Activated CD8-positive, alpha-beta memory T cell treated with anti-CD3 and anti-CD28 coated beads, Interleukin-2, amount 10 ng/mL, durations not matched to agents 7 days and 5 days (primary cell): ENCODE measurements at regions not wholly inside any gene's neighbourhood (a gene's known extent, or its start where the extent isn't known, plus 50 kb on each side); places are given as distances from the start of the nearest gene placed in this dataset.
"Not testable (repeated sequence)": the region's sequence is repeated elsewhere in the genome, so short reads cannot be mapped to it uniquely, and the experiment has no call there.

Source experiments
- ATAC-seq: fragments of 150-1000 bp; cut with Tn5 transposase; one replicate; pipeline ENCODE4 v1.10.0; 2021; ENCODE audit warnings: moderate library complexity
- CTCF ChIA-PET: fragments of 350-600 bp; sonication (Branson Sonifier 250); formaldehyde crosslinking; loops from one replicate; lab custom pipeline; 2021; ENCODE audit warnings: antibody characterized with exemption; lab: Charles Lee
- DNase-seq: peaks from one replicate; pipeline ENCODE4 v3.0.0-alpha.2; 2020
- H3K27ac Mint-ChIP-seq: one replicate; pipeline ENCODE4 v1.8.0; 2021; ENCODE audit warnings: mild to moderate bottlenecking, mixed read lengths
- H3K27me3 Mint-ChIP-seq: one replicate; pipeline ENCODE4 v1.8.0; 2021; ENCODE audit warnings: mixed read lengths
- H3K36me3 Mint-ChIP-seq: one replicate; pipeline ENCODE4 v1.8.0; 2021; ENCODE audit warnings: mild to moderate bottlenecking, mixed read lengths
- H3K4me1 Mint-ChIP-seq: one replicate; pipeline ENCODE4 v1.8.0; 2021; ENCODE audit warnings: mixed read lengths
- H3K4me3 Mint-ChIP-seq: one replicate; pipeline ENCODE4 v1.8.0; 2021; ENCODE audit warnings: mild to moderate bottlenecking, moderate library complexity, mixed read lengths
- H3K9me3 Mint-ChIP-seq: one replicate; pipeline ENCODE4 v1.8.0; 2022; ENCODE audit warnings: low read depth, mixed read lengths

DNA sequence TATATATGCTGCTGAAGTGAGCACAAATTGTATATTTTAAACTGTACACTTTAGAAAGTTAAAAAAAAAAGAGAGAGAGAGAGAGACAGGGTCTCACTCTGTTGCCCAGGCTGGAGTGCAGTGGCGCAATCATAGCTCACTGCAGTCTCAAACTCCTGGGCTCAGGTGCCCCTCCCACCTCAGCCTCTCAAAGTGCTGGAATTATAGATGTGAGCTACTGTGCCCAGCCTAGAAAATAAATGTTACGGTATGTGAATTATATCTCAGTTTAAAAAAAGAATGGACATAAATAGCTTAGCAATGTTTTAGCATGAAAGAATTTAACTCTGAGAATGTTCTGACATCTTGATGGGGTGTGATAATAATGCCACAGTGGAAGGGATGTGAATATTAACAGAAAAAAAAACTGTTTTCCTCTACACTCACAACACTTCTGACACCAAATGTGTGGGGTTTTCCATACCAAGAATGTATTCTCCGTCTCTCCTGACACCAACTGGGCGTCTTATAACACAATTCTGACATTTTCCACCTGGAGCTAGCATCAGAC, 162.1 kb downstream of the PLCE1 start:
- H3K27me3 Mint-ChIP-seq = no peaks in the 10 kb centered on the region
- ATAC-seq = no peak
- no peaks in the 10 kb centered on the region for H3K9me3 Mint-ChIP-seq
- H3K4me3 Mint-ChIP-seq = no peak overlapping the region
- no peaks in the 10 kb centered on the region for H3K36me3 Mint-ChIP-seq
- CTCF ChIA-PET = no interaction called here
- DNase-seq = no peak
- H3K4me1 Mint-ChIP-seq = no peaks in the 10 kb centered on the region
- H3K27ac Mint-ChIP-seq = no peak overlapping the region

DNA sequence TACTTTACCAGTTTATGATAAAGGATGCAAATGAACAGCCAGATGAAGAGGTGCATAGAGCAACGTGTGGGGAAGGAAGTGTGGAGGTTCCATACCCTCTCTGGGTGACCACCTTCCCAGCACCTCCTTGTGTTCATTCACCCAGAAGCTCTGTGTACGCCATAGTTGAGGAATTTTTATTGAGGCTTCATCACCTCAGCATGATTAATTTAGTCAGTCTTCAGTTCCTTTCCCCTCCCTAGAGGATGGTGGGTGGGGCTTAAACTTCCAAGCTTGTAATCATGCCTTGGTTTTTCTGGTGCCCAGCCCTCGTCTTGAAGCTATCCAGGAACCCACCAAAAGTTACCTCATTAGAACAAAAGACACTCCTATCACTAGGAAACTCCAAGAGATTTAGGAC, 162.7 kb downstream of the PLCE1 start:
- CTCF ChIA-PET = no interaction called here
- no peaks in the 10 kb centered on the region for H3K27me3 Mint-ChIP-seq
- no peak for DNase-seq
- H3K4me3 Mint-ChIP-seq = no peak overlapping the region
- no peaks in the 10 kb centered on the region for H3K9me3 Mint-ChIP-seq
- H3K36me3 Mint-ChIP-seq = no peaks in the 10 kb centered on the region
- H3K27ac Mint-ChIP-seq = no peak overlapping the region
- no peak for ATAC-seq
- no peaks in the 10 kb centered on the region for H3K4me1 Mint-ChIP-seq

- H3K27me3 Mint-ChIP-seq, DNase-seq, H3K9me3 Mint-ChIP-seq, H3K27ac Mint-ChIP-seq, CTCF ChIA-PET, H3K36me3 Mint-ChIP-seq, ATAC-seq, H3K4me1 Mint-ChIP-seq, H3K4me3 Mint-ChIP-seq: not testable (repeated sequence)
Observed at GRCh38 chr10:94165158-94165611, 171.5 kb downstream of the PLCE1 start.

DNA sequence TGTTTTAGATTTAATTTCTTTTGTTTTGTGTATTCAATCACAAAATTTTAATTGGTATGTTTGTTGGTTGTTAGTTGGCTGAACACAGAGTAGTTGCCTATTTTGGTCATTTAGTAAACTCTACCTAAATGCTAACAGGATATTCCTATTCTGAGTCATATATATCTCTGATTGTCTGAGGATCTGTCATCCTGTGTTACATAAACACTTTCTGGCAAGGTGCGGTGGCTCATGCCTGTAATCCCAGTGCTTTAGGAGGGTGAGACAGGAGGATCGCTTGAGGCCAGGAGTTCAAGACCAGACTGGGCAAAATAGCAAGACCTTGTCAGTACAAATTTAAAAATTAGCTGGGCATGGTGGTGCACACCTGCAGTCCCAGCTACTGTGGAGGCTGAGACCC, 178.6 kb downstream of the PLCE1 start:
- Mint-ChIP-seq H3K36me3 (no peaks in the 10 kb centered on the region), H3K9me3 (no peaks in the 10 kb centered on the region), H3K4me3 (no peak overlapping the region), H3K27ac (no peak overlapping the region), H3K4me1 (no peaks in the 10 kb centered on the region), H3K27me3 (peaks cover 5% of the 10 kb centered on the region)
- CTCF ChIA-PET = no interaction called here
- ATAC-seq (no peak), DNase-seq (no peak)

GRCh38 chr10:94173594-94173993, 179.9 kb downstream of the PLCE1 start:
- Mint-ChIP-seq H3K4me1 (no peaks in the 10 kb centered on the region), H3K27ac (no peak overlapping the region), H3K9me3 (no peaks in the 10 kb centered on the region), H3K4me3 (no peak overlapping the region), H3K36me3 (no peaks in the 10 kb centered on the region), H3K27me3 (peaks cover 8% of the 10 kb centered on the region)
- ATAC-seq (no peak), DNase-seq (no peak)
- CTCF ChIA-PET = no interaction called here

DNA sequence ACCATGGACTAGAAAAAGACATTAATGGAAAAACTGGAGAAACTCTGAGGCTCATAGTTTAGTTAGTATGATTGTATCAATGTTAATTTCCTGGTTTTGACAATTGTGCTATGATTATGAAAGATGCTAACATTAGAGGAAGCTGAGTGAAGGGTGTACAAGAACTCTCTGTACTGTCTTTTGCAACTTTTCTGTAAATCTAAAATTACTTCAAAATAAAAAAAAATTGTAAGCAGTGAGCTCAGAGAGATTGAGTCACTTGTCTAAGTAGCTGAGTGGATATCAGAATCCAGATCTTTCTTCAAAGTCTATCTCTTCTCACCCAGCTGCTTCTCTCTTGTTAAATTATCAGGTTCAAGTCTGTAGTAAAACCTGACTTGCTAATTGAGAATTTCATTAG, 181.1 kb downstream of the PLCE1 start:
- ATAC-seq (no peak), DNase-seq (no peak)
- Mint-ChIP-seq H3K27ac (no peak overlapping the region), H3K36me3 (no peaks in the 10 kb centered on the region), H3K27me3 (peaks cover 5% of the 10 kb centered on the region), H3K4me3 (no peak overlapping the region), H3K4me1 (no peaks in the 10 kb centered on the region), H3K9me3 (no peaks in the 10 kb centered on the region)
- CTCF ChIA-PET = no interaction called here

DNA sequence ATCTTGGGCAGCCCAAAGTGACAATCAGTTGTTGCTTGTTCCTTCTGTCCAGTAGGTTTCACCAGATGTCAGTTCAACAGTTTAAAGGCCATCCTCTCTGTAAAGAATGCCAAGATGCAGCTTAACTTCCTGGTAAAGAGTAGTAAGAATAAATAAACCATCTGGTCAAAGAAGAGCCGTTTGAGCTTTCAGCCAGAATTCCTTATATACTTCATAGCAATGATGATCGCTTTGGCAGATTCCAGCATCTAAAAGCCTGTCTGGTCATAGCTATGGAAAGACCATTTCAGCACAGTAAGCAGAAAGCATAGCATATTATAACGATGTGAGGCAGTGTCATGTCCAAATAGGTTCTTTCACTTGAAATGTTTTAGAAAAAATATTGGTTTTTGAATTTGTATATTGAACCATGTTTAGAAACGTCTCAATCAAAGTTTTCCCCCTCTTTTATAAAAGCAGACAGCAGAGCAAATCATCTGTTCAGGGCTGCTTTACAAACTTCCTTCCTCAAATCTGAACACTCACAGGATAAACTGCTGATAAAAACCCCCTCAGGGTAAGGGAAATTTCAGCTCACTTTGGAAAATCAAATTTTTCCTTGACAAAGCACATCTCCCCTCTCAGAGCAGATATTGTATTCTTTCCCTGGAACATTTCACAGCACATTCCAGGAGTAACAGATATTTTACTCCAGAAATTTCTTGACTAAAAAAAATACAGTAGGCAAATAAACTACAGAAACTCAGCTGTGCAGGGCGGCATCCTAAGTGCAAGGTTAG, 184.1 kb downstream of the NOC3L start:
- Mint-ChIP-seq H3K27me3 (peaks cover 5% of the 10 kb centered on the region), H3K36me3 (peaks cover 1% of the 10 kb centered on the region), H3K9me3 (no peaks in the 10 kb centered on the region), H3K4me3 (no peak overlapping the region), H3K27ac (no peak overlapping the region), H3K4me1 (no peaks in the 10 kb centered on the region)
- ATAC-seq (no peak), DNase-seq (no peak)
- CTCF ChIA-PET = no interaction called here

- CTCF ChIA-PET = no interaction called here
Observed at GRCh38 chr10:94180576-94180975, 182.2 kb downstream of the NOC3L start.

GRCh38 chr10:94183666-94184264, 179.0 kb downstream of the NOC3L start:
- Mint-ChIP-seq H3K4me3 (no peak overlapping the region), H3K4me1 (no peaks in the 10 kb centered on the region), H3K27ac (no peak overlapping the region), H3K9me3 (no peaks in the 10 kb centered on the region), H3K36me3 (peaks cover 1% of the 10 kb centered on the region), H3K27me3 (peaks cover 3% of the 10 kb centered on the region)
- ATAC-seq = no peak
- CTCF ChIA-PET = no interaction called here
- no peak for DNase-seq

More at GRCh38 chr10:94180576-94180975, 182.2 kb downstream of the NOC3L start:
- Mint-ChIP-seq H3K4me3 (no peak overlapping the region), H3K27ac (no peak overlapping the region), H3K9me3 (no peaks in the 10 kb centered on the region), H3K36me3 (peaks cover 1% of the 10 kb centered on the region), H3K27me3 (peaks cover 3% of the 10 kb centered on the region), H3K4me1 (no peaks in the 10 kb centered on the region)
- ATAC-seq (no peak), DNase-seq (no peak)

- CTCF ChIA-PET = no interaction called here
- peaks cover 2% of the 10 kb centered on the region for H3K9me3 Mint-ChIP-seq
- no peaks in the 10 kb centered on the region for H3K4me1 Mint-ChIP-seq
- H3K4me3 Mint-ChIP-seq = no peak overlapping the region
- no peak for DNase-seq
- H3K36me3 Mint-ChIP-seq = peaks cover 1% of the 10 kb centered on the region
- no peak for ATAC-seq
- H3K27me3 Mint-ChIP-seq = peaks cover 3% of the 10 kb centered on the region
- no peak overlapping the region for H3K27ac Mint-ChIP-seq
Observed at GRCh38 chr10:94186722-94187121, 176.0 kb downstream of the NOC3L start.

- no peaks in the 10 kb centered on the region for H3K36me3 Mint-ChIP-seq
- no peak overlapping the region for H3K27ac Mint-ChIP-seq
- no peak overlapping the region for H3K4me3 Mint-ChIP-seq
- H3K4me1 Mint-ChIP-seq = no peaks in the 10 kb centered on the region
- peaks cover 13% of the 10 kb centered on the region for H3K27me3 Mint-ChIP-seq
- H3K9me3 Mint-ChIP-seq = peaks cover 2% of the 10 kb centered on the region
- CTCF ChIA-PET = interaction anchor here (0.6 kb wide), 1 partner anchor 236 kb away, joined by 4 read pairs; no protein-coding TSS in a partner anchor
- DNase-seq (no peak), ATAC-seq (no peak)
Observed at GRCh38 chr10:94192333-94192732, 170.4 kb downstream of the NOC3L start.

GRCh38 chr10:94192974-94193373, 169.8 kb downstream of the NOC3L start:
- no peak overlapping the region for H3K4me3 Mint-ChIP-seq
- H3K27ac Mint-ChIP-seq = no peak overlapping the region
- ATAC-seq (no peak), DNase-seq (no peak)
- CTCF ChIA-PET = no interaction called here
- H3K4me1 Mint-ChIP-seq = no peaks in the 10 kb centered on the region
- peaks cover 13% of the 10 kb centered on the region for H3K27me3 Mint-ChIP-seq
- no peaks in the 10 kb centered on the region for H3K36me3 Mint-ChIP-seq
- peaks cover 2% of the 10 kb centered on the region for H3K9me3 Mint-ChIP-seq

GRCh38 chr10:94193466-94193924, 169.2 kb downstream of the NOC3L start:
- Mint-ChIP-seq H3K4me3 (no peak overlapping the region), H3K27me3 (peaks cover 13% of the 10 kb centered on the region), H3K27ac (no peak overlapping the region), H3K36me3 (no peaks in the 10 kb centered on the region), H3K4me1 (no peaks in the 10 kb centered on the region), H3K9me3 (peaks cover 2% of the 10 kb centered on the region)
- CTCF ChIA-PET = no interaction called here
- no peak for ATAC-seq
- no peak for DNase-seq

DNA sequence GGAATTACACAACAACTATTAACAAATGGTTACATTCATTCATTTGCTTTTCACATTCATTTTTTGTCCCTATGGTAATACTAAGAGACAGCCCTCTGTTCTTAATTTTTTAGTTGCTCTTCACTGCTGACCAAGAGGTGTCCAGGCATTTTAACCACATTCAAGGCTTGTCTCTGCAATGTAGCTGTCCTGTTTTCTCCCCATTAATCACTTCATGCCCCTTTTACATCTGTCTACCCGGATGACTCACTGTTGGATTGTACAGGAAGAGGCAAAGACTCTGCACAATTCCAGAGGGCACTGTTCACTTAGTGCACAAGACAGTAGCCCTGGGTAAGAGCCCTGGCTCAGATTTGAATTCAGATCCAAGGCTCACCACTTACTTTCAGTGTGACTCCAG, 168.5 kb downstream of the NOC3L start:
- CTCF ChIA-PET = no interaction called here
- H3K27ac Mint-ChIP-seq = no peak overlapping the region
- no peak overlapping the region for H3K4me3 Mint-ChIP-seq
- H3K27me3 Mint-ChIP-seq = peaks cover 13% of the 10 kb centered on the region
- H3K4me1 Mint-ChIP-seq = no peaks in the 10 kb centered on the region
- no peak for DNase-seq
- H3K36me3 Mint-ChIP-seq = no peaks in the 10 kb centered on the region
- peaks cover 2% of the 10 kb centered on the region for H3K9me3 Mint-ChIP-seq
- no peak for ATAC-seq
